GM23338 (cell line): ENCODE measurements at regions not wholly inside any gene's neighbourhood (a gene's known extent, or its start where the extent isn't known, plus 50 kb on each side); places are given as distances from the start of the nearest gene placed in this dataset.

ENCODE experiments used
- ATAC-seq: fragments of 200-7000 bp; cut with Tn5 transposase; 3 replicates; pipeline ENCODE4 v1.9.1; 2020
- DNase-seq: peaks from one replicate; pipeline ENCODE4 v3.0.0-alpha.2; 2015; ENCODE audit warnings: low spot score
- H2AFZ ChIP-seq: fragments of 200-600 bp; sonication (generic); 2 replicates; pipeline ENCODE4 v1.8.0; 2016; ENCODE audit warnings: antibody characterized with exemption, mild to moderate bottlenecking, moderate library complexity
- H3F3A ChIP-seq: fragments of 200-600 bp; sonication (generic); replicated peaks from 2 replicates; pipeline ENCODE4 v1.8.0; 2017; ENCODE audit warnings: antibody characterized with exemption, mixed run types, low read depth
- H3K27ac ChIP-seq: fragments of 200-600 bp; sonication (generic); 2 replicates; pipeline ENCODE4 v1.6.1; 2016; ENCODE audit warnings: low read depth
- H3K27me3 ChIP-seq: fragments of 200-600 bp; sonication (generic); 2 replicates; pipeline ENCODE4 v1.8.0; 2016; ENCODE audit warnings: mild to moderate bottlenecking, mixed run types, moderate library complexity; ENCODE audit not compliant: insufficient read depth
- H3K36me3 ChIP-seq: fragments of 200-600 bp; sonication (generic); 2 replicates; pipeline ENCODE4 v1.8.0; 2016; ENCODE audit warnings: mild to moderate bottlenecking; ENCODE audit not compliant: insufficient read depth
- H3K4me1 ChIP-seq: fragments of 200-600 bp; sonication (generic); 2 replicates; pipeline ENCODE4 v1.8.0; 2016; ENCODE audit warnings: mild to moderate bottlenecking, moderate library complexity; ENCODE audit not compliant: insufficient read depth
- H3K4me2 ChIP-seq: fragments of 200-600 bp; sonication (generic); 2 replicates; pipeline ENCODE4 v1.7.1; 2017; ENCODE audit warnings: mixed run types
- H3K4me3 ChIP-seq: fragments of 200-600 bp; sonication (generic); 2 replicates; pipeline ENCODE4 v1.6.1; 2016; ENCODE audit warnings: mixed run types
- H3K79me2 ChIP-seq: fragments of 200-600 bp; sonication (generic); replicated peaks from 2 replicates; pipeline ENCODE4 v1.8.0; 2017; ENCODE audit warnings: mild to moderate bottlenecking; ENCODE audit not compliant: insufficient read depth
- H3K9me2 ChIP-seq: fragments of 200-600 bp; sonication (generic); 2 replicates; pipeline ENCODE4 v1.8.0; 2017; ENCODE audit not compliant: insufficient read depth
- H4K20me1 ChIP-seq: fragments of 200-600 bp; sonication (generic); replicated peaks from 2 replicates; pipeline ENCODE4 v1.8.0; 2017; ENCODE audit warnings: mild to moderate bottlenecking; ENCODE audit not compliant: insufficient read depth
- H3K27ac Mint-ChIP-seq: 2 replicates; pipeline ENCODE4 v1.8.0; 2020; ENCODE audit warnings: inconsistent platforms, mild to moderate bottlenecking, moderate library complexity, mixed read lengths
- H3K27me3 Mint-ChIP-seq: 3 replicates; pipeline ENCODE4 v1.8.0; 2022; ENCODE audit warnings: low read depth, mild to moderate bottlenecking, moderate library complexity, mixed read lengths, inconsistent platforms; ENCODE audit not compliant: insufficient read depth, poor library complexity
- H3K36me3 Mint-ChIP-seq: 3 replicates; pipeline ENCODE4 v1.8.0; 2021; ENCODE audit warnings: low read depth, mild to moderate bottlenecking, inconsistent platforms, moderate library complexity, mixed read lengths
- H3K4me1 Mint-ChIP-seq: 3 replicates; pipeline ENCODE4 v1.8.0; 2020; ENCODE audit warnings: mild to moderate bottlenecking, inconsistent platforms, mixed read lengths
- H3K4me3 Mint-ChIP-seq: 3 replicates; pipeline ENCODE4 v1.8.0; 2021; ENCODE audit warnings: moderate library complexity, mild to moderate bottlenecking, inconsistent platforms, mixed read lengths
- H3K9me3 Mint-ChIP-seq: 3 replicates; pipeline ENCODE4 v1.8.0; 2020; ENCODE audit warnings: moderate library complexity, mild to moderate bottlenecking, inconsistent platforms, mixed read lengths
- CREB1 ChIP-seq: fragments of 250-450 bp; sonication (Bioruptor Pico); IDR thresholded peaks from 2 replicates; pipeline ENCODE4 v1.5.0; 2020; ENCODE audit warnings: low read depth, mild to moderate bottlenecking, moderate library complexity
- EZH2 ChIP-seq: fragments of 200-600 bp; sonication (generic); IDR thresholded peaks from one replicate; pipeline ENCODE4 v1.8.0; 2017; ENCODE audit warnings: antibody characterized with exemption, mild to moderate bottlenecking, low read depth; ENCODE audit not compliant: unreplicated experiment
- EZH2phosphoT487 ChIP-seq: fragments of 200-600 bp; sonication (generic); IDR thresholded peaks from one replicate; pipeline ENCODE4 v1.8.1; 2018; ENCODE audit warnings: antibody characterized with exemption; ENCODE audit not compliant: unreplicated experiment
- JUNB ChIP-seq: IDR thresholded peaks from one replicate; pipeline ENCODE4 v1.6.1; 2016; ENCODE audit warnings: antibody characterized with exemption; ENCODE audit not compliant: unreplicated experiment
- NANOG ChIP-seq: IDR thresholded peaks from 2 replicates; pipeline ENCODE4 v1.6.1; 2016; ENCODE audit warnings: antibody characterized with exemption, borderline replicate concordance
- POLR2AphosphoS5 ChIP-seq: IDR thresholded peaks from 2 replicates; pipeline ENCODE4 v1.6.1; 2016; ENCODE audit warnings: antibody characterized with exemption, low read depth
- STAT1 ChIP-seq: IDR thresholded peaks from one replicate; pipeline ENCODE4 v1.6.1; 2016; ENCODE audit warnings: antibody characterized with exemption; ENCODE audit not compliant: unreplicated experiment
- ZNF114 ChIP-seq: fragments of 250-450 bp; sonication (Bioruptor Pico); IDR thresholded peaks from 2 replicates; pipeline ENCODE4 v1.5.0; 2020; ENCODE audit warnings: mild to moderate bottlenecking, moderate library complexity
- ZNF331 ChIP-seq: fragments of 250-450 bp; sonication (Bioruptor Pico); IDR thresholded peaks from 2 replicates; pipeline ENCODE4 v1.5.0; 2020; ENCODE audit warnings: low read depth, mild to moderate bottlenecking, moderate library complexity
- TF ChIP-seq, protein P1 (sequence below): IDR thresholded peaks from 2 replicates; pipeline ENCODE4 v1.6.1; 2016; ENCODE audit warnings: antibody characterized with exemption
- TF ChIP-seq, protein P2 (sequence below), 2 experiments: fragments of 200-600 bp in 1 of 2; sonication (generic) in 1 of 2; conservative IDR thresholded peaks; 2 replicates each; pipeline versions ENCODE4 v1.5.1 to v1.6.1; 2016 to 2017; ENCODE audit warnings: antibody characterized with exemption in 2 of 2, low read depth in 2 of 2, mild to moderate bottlenecking in 2 of 2, moderate library complexity in 1 of 2
- TF ChIP-seq, protein P3 (sequence below): fragments of 250-450 bp; sonication (Bioruptor Pico); IDR thresholded peaks from 2 replicates; pipeline ENCODE4 v1.5.0; 2020; ENCODE audit warnings: mild to moderate bottlenecking, moderate library complexity

DNA sequence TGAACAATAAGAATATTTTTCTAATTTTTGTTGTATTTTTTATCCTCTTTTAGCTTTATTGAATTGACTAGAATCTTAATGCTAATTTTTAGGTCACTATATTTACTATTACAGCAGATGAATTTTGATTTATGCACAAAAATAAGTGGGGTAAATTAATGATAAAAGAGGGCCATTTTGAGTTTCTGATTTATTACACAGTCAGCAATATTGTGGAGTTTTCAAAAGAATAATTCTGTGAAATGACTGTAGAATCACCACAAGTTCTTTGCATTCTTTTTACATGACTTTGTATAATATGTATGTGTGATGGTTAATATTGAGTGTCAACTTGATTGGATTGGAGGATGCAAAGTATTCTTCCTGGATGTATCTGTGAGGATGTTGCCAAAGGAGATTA, 812.4 kb upstream of the DPPA4 start:
- H3K9me2 ChIP-seq, result no peaks in the 10 kb centered on the region
- H2AFZ ChIP-seq, result no peak overlapping the region
- DNase-seq, result no peak
- H3K27ac ChIP-seq, result no peak overlapping the region
- no peaks in the 10 kb centered on the region for H3K4me1 Mint-ChIP-seq
- no peak overlapping the region for H3K4me3 ChIP-seq
- H3K27me3 Mint-ChIP-seq, result peaks cover 2% of the 10 kb centered on the region
- no peaks in the 10 kb centered on the region for H4K20me1 ChIP-seq
- no peaks in the 10 kb centered on the region; the same call in 2 of the 3 replicates for H3K9me3 Mint-ChIP-seq
- TF ChIP-seq, protein P1, sequence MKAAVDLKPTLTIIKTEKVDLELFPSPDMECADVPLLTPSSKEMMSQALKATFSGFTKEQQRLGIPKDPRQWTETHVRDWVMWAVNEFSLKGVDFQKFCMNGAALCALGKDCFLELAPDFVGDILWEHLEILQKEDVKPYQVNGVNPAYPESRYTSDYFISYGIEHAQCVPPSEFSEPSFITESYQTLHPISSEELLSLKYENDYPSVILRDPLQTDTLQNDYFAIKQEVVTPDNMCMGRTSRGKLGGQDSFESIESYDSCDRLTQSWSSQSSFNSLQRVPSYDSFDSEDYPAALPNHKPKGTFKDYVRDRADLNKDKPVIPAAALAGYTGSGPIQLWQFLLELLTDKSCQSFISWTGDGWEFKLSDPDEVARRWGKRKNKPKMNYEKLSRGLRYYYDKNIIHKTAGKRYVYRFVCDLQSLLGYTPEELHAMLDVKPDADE, result no peak
- no peak for TF ChIP-seq ZNF114
- H3K27me3 ChIP-seq, result no peaks in the 10 kb centered on the region
- no peaks in the 10 kb centered on the region for H3K36me3 ChIP-seq
- H3K4me2 ChIP-seq, result no peak overlapping the region
- no peaks in the 10 kb centered on the region for H3K4me1 ChIP-seq
- H3K79me2 ChIP-seq, result no peaks in the 10 kb centered on the region
- H3K27ac Mint-ChIP-seq, result no peak overlapping the region
- H3F3A ChIP-seq, result no peaks in the 10 kb centered on the region
- H3K4me3 Mint-ChIP-seq, result no peak overlapping the region
- peaks cover 3% of the 10 kb centered on the region; the same call in 1 of the 3 replicates for H3K36me3 Mint-ChIP-seq
- ATAC-seq, result no peak

DNA sequence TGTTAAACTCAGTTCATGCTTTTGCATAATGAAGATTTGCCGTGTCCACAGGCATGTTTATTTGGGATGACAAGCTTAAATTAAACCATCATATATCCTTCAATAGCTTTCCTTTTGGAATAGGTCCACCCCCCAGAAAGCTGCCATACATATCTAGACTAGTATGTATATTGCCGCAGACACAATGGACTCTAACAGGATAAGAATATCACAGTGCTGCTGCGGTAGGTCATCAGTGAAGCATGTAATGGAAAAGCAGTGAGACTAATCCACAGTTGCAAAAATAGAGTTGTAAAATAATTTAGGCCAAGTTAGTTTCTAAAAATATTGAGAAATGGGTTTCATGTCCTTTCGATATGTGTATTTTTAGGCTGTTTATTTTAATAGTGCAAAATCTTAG, 819.9 kb upstream of the DPPA4 start:
- no peaks in the 10 kb centered on the region for H3K4me1 ChIP-seq
- H3K9me2 ChIP-seq, result no peaks in the 10 kb centered on the region
- no peak overlapping the region for H3K4me3 ChIP-seq
- no peak overlapping the region for H3K27ac ChIP-seq
- DNase-seq, result no peak
- Mint-ChIP-seq H3K4me3 (no peak overlapping the region), H3K27ac (no peak overlapping the region), H3K36me3 (peaks cover 2% of the 10 kb centered on the region; the same call in 1 of the 3 replicates), H3K4me1 (no peaks in the 10 kb centered on the region), H3K9me3 (no peaks in the 10 kb centered on the region), H3K27me3 (no peaks in the 10 kb centered on the region)
- ATAC-seq, result no peak
- no peak overlapping the region for H3K4me2 ChIP-seq
- H2AFZ ChIP-seq, result no peak overlapping the region
- H3K36me3 ChIP-seq, result no peaks in the 10 kb centered on the region
- H3K27me3 ChIP-seq, result no peaks in the 10 kb centered on the region
- H4K20me1 ChIP-seq, result no peaks in the 10 kb centered on the region
- H3K79me2 ChIP-seq, result no peaks in the 10 kb centered on the region
- H3F3A ChIP-seq, result no peaks in the 10 kb centered on the region
- TF ChIP-seq POLR2AphosphoS5, result no peak
- TF ChIP-seq ZNF114, result no peak
- TF ChIP-seq, protein P1, result no peak
- no peak for TF ChIP-seq EZH2phosphoT487
- TF ChIP-seq STAT1, result no peak
- TF ChIP-seq CREB1, result no peak
- TF ChIP-seq, protein P2, sequence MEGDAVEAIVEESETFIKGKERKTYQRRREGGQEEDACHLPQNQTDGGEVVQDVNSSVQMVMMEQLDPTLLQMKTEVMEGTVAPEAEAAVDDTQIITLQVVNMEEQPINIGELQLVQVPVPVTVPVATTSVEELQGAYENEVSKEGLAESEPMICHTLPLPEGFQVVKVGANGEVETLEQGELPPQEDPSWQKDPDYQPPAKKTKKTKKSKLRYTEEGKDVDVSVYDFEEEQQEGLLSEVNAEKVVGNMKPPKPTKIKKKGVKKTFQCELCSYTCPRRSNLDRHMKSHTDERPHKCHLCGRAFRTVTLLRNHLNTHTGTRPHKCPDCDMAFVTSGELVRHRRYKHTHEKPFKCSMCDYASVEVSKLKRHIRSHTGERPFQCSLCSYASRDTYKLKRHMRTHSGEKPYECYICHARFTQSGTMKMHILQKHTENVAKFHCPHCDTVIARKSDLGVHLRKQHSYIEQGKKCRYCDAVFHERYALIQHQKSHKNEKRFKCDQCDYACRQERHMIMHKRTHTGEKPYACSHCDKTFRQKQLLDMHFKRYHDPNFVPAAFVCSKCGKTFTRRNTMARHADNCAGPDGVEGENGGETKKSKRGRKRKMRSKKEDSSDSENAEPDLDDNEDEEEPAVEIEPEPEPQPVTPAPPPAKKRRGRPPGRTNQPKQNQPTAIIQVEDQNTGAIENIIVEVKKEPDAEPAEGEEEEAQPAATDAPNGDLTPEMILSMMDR (conservative IDR thresholded peaks at IDR 0.05; ENCODE audit: low read depth in 2 of 2), result no peak
- TF ChIP-seq, protein P3, sequence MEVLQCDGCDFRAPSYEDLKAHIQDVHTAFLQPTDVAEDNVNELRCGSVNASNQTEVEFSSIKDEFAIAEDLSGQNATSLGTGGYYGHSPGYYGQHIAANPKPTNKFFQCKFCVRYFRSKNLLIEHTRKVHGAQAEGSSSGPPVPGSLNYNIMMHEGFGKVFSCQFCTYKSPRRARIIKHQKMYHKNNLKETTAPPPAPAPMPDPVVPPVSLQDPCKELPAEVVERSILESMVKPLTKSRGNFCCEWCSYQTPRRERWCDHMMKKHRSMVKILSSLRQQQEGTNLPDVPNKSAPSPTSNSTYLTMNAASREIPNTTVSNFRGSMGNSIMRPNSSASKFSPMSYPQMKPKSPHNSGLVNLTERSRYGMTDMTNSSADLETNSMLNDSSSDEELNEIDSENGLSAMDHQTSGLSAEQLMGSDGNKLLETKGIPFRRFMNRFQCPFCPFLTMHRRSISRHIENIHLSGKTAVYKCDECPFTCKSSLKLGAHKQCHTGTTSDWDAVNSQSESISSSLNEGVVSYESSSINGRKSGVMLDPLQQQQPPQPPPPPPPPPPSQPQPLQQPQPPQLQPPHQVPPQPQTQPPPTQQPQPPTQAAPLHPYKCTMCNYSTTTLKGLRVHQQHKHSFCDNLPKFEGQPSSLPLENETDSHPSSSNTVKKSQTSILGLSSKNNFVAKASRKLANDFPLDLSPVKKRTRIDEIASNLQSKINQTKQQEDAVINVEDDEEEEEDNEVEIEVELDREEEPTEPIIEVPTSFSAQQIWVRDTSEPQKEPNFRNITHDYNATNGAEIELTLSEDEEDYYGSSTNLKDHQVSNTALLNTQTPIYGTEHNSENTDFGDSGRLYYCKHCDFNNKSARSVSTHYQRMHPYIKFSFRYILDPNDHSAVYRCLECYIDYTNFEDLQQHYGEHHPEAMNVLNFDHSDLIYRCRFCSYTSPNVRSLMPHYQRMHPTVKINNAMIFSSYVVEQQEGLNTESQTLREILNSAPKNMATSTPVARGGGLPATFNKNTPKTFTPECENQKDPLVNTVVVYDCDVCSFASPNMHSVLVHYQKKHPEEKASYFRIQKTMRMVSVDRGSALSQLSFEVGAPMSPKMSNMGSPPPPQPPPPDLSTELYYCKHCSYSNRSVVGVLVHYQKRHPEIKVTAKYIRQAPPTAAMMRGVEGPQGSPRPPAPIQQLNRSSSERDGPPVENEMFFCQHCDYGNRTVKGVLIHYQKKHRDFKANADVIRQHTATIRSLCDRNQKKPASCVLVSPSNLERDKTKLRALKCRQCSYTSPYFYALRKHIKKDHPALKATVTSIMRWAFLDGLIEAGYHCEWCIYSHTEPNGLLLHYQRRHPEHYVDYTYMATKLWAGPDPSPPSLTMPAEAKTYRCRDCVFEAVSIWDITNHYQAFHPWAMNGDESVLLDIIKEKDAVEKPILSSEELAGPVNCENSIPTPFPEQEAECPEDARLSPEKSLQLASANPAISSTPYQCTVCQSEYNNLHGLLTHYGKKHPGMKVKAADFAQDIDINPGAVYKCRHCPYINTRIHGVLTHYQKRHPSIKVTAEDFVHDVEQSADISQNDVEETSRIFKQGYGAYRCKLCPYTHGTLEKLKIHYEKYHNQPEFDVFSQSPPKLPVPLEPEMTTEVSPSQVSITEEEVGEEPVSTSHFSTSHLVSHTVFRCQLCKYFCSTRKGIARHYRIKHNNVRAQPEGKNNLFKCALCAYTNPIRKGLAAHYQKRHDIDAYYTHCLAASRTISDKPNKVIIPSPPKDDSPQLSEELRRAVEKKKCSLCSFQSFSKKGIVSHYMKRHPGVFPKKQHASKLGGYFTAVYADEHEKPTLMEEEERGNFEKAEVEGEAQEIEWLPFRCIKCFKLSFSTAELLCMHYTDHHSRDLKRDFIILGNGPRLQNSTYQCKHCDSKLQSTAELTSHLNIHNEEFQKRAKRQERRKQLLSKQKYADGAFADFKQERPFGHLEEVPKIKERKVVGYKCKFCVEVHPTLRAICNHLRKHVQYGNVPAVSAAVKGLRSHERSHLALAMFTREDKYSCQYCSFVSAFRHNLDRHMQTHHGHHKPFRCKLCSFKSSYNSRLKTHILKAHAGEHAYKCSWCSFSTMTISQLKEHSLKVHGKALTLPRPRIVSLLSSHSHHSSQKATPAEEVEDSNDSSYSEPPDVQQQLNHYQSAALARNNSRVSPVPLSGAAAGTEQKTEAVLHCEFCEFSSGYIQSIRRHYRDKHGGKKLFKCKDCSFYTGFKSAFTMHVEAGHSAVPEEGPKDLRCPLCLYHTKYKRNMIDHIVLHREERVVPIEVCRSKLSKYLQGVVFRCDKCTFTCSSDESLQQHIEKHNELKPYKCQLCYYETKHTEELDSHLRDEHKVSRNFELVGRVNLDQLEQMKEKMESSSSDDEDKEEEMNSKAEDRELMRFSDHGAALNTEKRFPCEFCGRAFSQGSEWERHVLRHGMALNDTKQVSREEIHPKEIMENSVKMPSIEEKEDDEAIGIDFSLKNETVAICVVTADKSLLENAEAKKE (CRISPR knock-in tag), result no peak
- TF ChIP-seq EZH2, result no peak
- no peak for TF ChIP-seq NANOG
- TF ChIP-seq JUNB, result no peak
- no peak for TF ChIP-seq ZNF331 (CRISPR knock-in tag)
